ENCODE measurements at regions not wholly inside any gene's neighbourhood (a gene's known extent, or its start where the extent isn't known, plus 50 kb on each side); places are given as distances from the start of the nearest gene placed in this dataset.
A peak's percentile ranks its signal among the peaks of the same experiment; 100 is the strongest.

GRCh38 chr2:105186967-105187498, 54.5 kb upstream of the GPR45 start:
- DNase-seq = no peak
- peaks cover 16% of the 10 kb centered on the region for H3K27me3 Mint-ChIP-seq
- H3K27ac Mint-ChIP-seq = no peak overlapping the region
- peaks cover 16% of the 10 kb centered on the region for H3K9me3 Mint-ChIP-seq
- no peak overlapping the region for H3K4me3 Mint-ChIP-seq
- H3K36me3 Mint-ChIP-seq = peaks cover 6% of the 10 kb centered on the region
- H3K4me1 Mint-ChIP-seq = no peaks in the 10 kb centered on the region

DNA sequence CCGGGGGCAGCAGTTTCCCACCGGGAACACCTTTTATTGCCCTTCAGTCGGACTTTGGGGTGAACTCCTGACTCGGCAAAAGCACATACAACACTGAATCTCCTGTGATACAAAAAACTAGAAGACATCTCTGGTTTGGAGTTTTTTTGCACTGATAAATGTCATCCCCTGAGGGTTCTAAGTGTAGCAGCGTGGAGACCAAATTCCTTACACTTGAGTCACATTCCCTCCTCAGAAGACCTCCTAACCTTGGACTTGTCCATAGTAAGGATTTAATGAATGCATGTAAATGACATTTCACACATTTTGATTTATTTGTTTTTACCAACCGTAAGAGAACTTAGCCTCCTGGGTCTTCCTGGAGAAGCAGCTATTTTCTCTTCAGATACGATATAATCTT, 54.0 kb upstream of the GPR45 start:
- Mint-ChIP-seq H3K36me3 (peaks cover 6% of the 10 kb centered on the region), H3K4me3 (no peak overlapping the region), H3K27ac (no peak overlapping the region), H3K4me1 (no peaks in the 10 kb centered on the region), H3K27me3 (peaks cover 16% of the 10 kb centered on the region), H3K9me3 (peaks cover 16% of the 10 kb centered on the region)
- DNase-seq = no peak

DNA sequence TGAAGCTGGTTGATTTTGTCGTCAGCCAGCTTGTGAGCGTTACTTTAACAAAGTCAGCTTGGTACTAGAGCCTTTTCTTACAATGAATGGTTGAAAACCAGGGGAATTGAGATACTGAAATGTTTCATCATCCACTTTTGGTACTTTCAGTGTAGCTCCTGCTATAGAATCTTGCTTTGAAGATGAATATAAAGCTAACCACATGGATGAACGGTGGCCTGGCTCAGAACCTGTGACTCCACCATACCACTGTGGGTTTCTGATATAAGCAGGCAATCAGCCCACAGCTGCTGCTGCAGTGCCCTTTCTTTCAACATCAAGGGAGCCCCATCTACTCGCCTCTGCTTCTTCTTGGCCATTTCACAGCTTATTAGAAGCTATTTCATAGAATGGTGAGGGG, 53.2 kb upstream of the GPR45 start:
- Mint-ChIP-seq H3K4me1 (no peaks in the 10 kb centered on the region), H3K9me3 (peaks cover 16% of the 10 kb centered on the region), H3K27me3 (peaks cover 20% of the 10 kb centered on the region), H3K36me3 (peaks cover 6% of the 10 kb centered on the region), H3K27ac (no peak overlapping the region), H3K4me3 (no peak overlapping the region)
- DNase-seq = peak; percentile 7
